ENCODE measurements at regions not wholly inside any gene's neighbourhood (a gene's known extent, or its start where the extent isn't known, plus 50 kb on each side); places are given as distances from the start of the nearest gene placed in this dataset.

DNA sequence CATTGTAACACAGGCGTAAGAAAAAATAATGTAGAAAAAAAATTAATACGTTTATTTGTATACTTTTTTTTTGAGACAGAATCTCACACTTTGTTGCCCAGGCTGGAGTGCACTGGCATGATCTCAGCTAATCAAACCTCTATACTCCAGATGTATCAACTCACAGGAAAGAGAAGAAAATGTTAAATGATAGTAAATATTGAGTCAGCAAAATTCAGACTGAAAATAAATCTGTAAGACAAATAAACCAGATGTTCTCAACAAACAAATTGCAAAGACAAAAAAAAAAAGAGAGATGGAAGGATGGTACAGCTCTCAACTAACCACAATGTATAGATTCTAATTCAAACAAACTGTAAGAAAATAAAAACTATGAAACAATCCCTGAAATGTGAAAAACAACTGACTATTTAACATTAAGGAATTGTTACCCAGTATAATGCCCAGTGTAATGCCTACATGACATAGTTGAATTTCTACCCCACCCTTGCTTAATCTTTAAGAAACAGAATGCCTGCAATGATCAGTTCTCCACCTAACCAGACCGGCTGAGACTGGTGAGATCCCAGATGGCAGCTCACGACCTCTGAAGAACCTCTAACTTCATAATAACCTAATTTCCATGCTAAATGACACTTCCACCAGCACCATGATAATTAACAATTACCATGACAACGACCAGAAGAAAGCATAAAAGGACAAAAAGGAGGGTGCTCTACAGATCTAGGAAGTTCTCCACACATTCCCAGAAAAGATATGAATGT, 272.0 kb upstream of the GNAI1 start:
- TF ChIP-seq, protein P1, sequence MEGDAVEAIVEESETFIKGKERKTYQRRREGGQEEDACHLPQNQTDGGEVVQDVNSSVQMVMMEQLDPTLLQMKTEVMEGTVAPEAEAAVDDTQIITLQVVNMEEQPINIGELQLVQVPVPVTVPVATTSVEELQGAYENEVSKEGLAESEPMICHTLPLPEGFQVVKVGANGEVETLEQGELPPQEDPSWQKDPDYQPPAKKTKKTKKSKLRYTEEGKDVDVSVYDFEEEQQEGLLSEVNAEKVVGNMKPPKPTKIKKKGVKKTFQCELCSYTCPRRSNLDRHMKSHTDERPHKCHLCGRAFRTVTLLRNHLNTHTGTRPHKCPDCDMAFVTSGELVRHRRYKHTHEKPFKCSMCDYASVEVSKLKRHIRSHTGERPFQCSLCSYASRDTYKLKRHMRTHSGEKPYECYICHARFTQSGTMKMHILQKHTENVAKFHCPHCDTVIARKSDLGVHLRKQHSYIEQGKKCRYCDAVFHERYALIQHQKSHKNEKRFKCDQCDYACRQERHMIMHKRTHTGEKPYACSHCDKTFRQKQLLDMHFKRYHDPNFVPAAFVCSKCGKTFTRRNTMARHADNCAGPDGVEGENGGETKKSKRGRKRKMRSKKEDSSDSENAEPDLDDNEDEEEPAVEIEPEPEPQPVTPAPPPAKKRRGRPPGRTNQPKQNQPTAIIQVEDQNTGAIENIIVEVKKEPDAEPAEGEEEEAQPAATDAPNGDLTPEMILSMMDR (IDR thresholded peaks at IDR 0.05; ENCODE audit: insufficient read depth, low read length, poor library complexity, severe bottlenecking): no peak
- DNase-seq (ENCODE audit: low read depth): no peak
- H3K27me3 ChIP-seq (ENCODE audit: control insufficient read depth, insufficient read depth, low read length): no peaks in the 10 kb centered on the region
- H3K4me3 ChIP-seq (ENCODE audit: low read depth, low read length): no peak overlapping the region
- no peaks in the 10 kb centered on the region for H3K36me3 ChIP-seq (ENCODE audit: control insufficient read depth, insufficient read depth, low read length)

DNA sequence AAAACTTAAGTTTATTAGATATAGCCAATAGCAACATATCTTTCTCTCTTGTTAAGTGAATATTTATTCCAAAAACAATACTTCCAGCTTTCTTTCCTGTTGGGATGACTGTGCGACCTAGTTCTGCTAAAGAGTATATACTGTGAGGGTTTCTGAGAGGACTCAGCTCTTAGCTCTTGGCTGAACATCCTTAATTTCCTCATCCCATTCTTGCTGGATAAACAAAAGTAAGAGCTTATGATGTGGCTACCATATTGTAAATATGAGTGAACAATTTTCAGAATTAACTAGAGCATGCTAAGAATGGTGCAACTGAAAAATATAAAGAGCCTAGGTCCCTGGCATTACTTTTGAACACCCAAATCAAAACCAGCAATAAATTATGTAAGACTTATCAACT, 279.5 kb upstream of the GNAI1 start:
- Histone ChIP-seq H3K36me3 (ENCODE audit: control insufficient read depth, insufficient read depth, low read length) (no peaks in the 10 kb centered on the region), H3K27me3 (ENCODE audit: control insufficient read depth, insufficient read depth, low read length) (no peaks in the 10 kb centered on the region), H3K4me3 (ENCODE audit: low read depth, low read length) (no peak overlapping the region)
- no peak for DNase-seq (ENCODE audit: low read depth)
- TF ChIP-seq, protein P1 (IDR thresholded peaks at IDR 0.05; ENCODE audit: insufficient read depth, low read length, poor library complexity, severe bottlenecking): no peak

- Histone ChIP-seq H3K4me3 (ENCODE audit: low read depth, low read length) (no peak overlapping the region), H3K27me3 (ENCODE audit: control insufficient read depth, insufficient read depth, low read length) (no peaks in the 10 kb centered on the region), H3K36me3 (ENCODE audit: control insufficient read depth, insufficient read depth, low read length) (no peaks in the 10 kb centered on the region)
- no peak for DNase-seq (ENCODE audit: low read depth)
- TF ChIP-seq, protein P1 (IDR thresholded peaks at IDR 0.05; ENCODE audit: insufficient read depth, low read length, poor library complexity, severe bottlenecking): no peak
Observed at GRCh38 chr7:79854621-79855020, 280.0 kb upstream of the GNAI1 start.

DNA sequence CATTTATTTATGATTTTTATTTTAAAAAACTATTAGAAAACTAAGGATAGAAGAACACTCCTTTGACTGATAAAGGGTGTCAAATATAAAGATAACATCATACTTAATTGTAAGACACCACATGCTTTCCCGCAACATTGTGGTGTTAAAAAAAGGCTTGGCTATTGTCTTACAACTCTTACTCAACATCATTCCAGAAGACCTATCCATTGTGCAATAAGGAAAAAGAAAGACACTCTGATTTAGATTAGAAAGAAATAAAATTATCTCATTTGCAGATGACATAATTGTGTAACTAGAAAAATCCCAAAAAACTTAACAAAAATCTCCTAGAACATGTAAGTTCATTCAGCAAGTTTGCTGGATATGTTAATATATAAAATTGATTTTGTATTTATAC, 296.7 kb upstream of the GNAI1 start:
- no peaks in the 10 kb centered on the region for H3K27me3 ChIP-seq (ENCODE audit: control insufficient read depth, insufficient read depth, low read length)
- TF ChIP-seq, protein P1 (IDR thresholded peaks at IDR 0.05; ENCODE audit: insufficient read depth, low read length, poor library complexity, severe bottlenecking): no peak
- H3K4me3 ChIP-seq (ENCODE audit: low read depth, low read length): no peak overlapping the region
- H3K36me3 ChIP-seq (ENCODE audit: control insufficient read depth, insufficient read depth, low read length): no peaks in the 10 kb centered on the region
- no peak for DNase-seq (ENCODE audit: low read depth)

- no peak for DNase-seq (ENCODE audit: low read depth)
- Histone ChIP-seq H3K27me3 (ENCODE audit: control insufficient read depth, insufficient read depth, low read length) (no peaks in the 10 kb centered on the region), H3K36me3 (ENCODE audit: control insufficient read depth, insufficient read depth, low read length) (no peaks in the 10 kb centered on the region), H3K4me3 (ENCODE audit: low read depth, low read length) (no peak overlapping the region)
- TF ChIP-seq, protein P1 (IDR thresholded peaks at IDR 0.05; ENCODE audit: insufficient read depth, low read length, poor library complexity, severe bottlenecking): no peak
Observed at GRCh38 chr7:79833616-79834015, 301.0 kb upstream of the GNAI1 start.

DNA sequence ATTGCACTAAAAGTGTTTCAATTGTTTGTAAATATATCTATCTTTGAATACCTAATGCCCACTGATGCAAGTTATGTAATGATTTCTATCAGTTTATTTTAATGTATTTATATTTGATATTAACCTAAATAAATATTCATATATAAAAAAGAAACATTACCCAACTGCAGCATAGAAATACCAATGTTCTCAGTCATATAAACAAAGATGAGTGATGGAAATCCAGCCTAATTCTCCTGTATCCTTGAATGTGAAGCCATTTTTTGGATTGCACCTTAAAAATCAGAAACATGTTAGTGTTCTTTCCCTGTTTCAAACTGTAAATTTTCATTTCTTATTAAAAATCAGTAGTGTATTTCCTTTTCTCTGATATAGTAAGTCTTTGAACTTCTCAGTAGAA, 305.8 kb upstream of the GNAI1 start:
- H3K27me3 ChIP-seq (ENCODE audit: control insufficient read depth, insufficient read depth, low read length): no peaks in the 10 kb centered on the region
- TF ChIP-seq, protein P1 (IDR thresholded peaks at IDR 0.05; ENCODE audit: insufficient read depth, low read length, poor library complexity, severe bottlenecking): no peak
- DNase-seq (ENCODE audit: low read depth): no peak
- H3K4me3 ChIP-seq (ENCODE audit: low read depth, low read length): no peak overlapping the region
- no peaks in the 10 kb centered on the region for H3K36me3 ChIP-seq (ENCODE audit: control insufficient read depth, insufficient read depth, low read length)
